NCI-H187 treated with DMSO at 0.1 percent for 48 hours (cell line): ENCODE measurements at regions not wholly inside any gene's neighbourhood (a gene's known extent, or its start where the extent isn't known, plus 50 kb on each side); places are given as distances from the start of the nearest gene placed in this dataset.
"Not testable (repeated sequence)": the region's sequence is repeated elsewhere in the genome, so short reads cannot be mapped to it uniquely, and the experiment has no call there.

Source experiments
- DNase-seq: peaks from one replicate; lab custom pipeline; 2025; lab: John Stamatoyannopoulos, UW

DNA sequence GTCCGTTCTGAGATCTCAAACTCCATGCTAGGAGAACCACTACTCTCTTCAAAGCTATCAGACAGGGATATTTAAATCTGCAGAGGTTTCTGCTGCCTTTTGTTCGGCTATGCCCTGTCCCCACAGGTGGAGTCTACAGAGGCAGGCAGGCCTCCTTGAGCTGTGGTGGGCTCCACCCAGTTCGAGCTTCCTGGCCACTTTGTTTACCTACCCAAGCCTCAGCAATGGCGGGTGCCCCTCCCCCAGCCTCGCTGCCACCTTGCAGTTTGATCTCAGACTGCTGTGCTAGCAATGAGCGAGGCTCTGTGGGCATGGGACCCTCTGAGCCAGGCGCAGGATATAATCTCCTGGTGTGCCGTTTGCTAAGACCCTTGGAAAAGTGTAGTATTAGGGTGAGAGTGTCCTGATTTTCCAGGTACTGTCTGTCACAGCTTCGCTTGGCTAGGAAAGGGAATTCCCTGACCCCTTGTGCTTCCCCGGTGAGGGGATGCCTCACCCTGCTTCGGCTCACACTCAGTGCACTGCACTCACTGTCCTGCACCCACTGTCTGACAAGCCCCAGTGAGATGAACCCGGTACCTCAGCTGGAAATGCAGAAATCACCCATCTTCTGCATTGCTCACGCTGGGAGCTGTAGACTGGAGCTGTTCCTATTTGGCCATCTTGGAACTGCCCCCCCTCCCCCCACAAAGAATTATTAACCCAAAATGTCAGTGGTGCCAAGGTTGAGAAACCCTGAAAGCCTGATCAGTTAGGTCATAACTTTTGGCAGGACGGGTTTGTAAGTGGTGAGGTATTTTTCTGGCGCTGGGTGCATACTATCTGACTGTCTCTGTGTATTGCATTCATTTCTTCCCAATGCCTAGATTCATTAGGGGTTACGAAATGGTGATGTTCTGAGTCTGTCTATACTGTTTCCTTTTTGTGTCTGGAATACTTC is 181.4 kb downstream of the TEX29 start:
- DNase-seq: not testable (repeated sequence)

DNA sequence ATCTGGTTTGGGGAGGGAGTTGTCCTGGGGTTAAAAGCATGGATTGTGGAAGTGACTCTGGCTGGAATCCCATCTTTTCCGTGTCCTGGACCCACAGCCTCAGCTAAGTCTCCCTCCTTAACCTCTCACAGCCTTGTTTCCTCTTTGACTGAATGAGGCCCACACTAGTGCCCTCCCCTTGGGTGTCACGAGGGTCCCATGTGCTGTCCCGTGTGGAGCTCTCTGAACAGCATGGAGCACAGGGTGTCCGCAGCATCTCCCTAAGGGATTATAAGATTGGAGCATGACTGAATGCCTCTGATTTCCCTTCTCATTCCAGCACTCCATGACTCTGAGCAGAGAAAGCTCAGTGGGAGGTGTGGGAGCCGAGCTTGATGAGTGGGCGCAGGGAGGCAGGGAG is 182.5 kb downstream of the TEX29 start:
- DNase-seq: no peak

DNA sequence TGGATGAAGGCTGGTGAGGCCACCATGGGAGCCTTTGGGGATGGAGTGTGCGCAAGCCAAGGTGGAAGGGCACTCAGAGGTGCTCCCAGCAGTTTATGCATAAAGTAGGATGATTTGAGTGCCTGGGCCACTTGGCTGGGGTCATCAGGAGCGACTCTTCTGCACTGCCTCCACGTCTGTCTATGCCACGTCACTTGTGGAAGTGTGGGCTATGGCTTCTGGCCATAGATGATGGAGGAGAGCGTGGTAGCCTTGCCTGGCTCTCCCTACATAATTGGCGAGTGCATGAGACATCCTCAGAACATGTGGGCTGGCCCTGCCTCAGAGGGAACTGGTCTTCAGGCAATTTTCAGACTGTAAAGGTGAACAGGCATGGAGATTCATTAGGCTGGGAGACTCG is 182.9 kb downstream of the TEX29 start:
- no peak for DNase-seq

DNA sequence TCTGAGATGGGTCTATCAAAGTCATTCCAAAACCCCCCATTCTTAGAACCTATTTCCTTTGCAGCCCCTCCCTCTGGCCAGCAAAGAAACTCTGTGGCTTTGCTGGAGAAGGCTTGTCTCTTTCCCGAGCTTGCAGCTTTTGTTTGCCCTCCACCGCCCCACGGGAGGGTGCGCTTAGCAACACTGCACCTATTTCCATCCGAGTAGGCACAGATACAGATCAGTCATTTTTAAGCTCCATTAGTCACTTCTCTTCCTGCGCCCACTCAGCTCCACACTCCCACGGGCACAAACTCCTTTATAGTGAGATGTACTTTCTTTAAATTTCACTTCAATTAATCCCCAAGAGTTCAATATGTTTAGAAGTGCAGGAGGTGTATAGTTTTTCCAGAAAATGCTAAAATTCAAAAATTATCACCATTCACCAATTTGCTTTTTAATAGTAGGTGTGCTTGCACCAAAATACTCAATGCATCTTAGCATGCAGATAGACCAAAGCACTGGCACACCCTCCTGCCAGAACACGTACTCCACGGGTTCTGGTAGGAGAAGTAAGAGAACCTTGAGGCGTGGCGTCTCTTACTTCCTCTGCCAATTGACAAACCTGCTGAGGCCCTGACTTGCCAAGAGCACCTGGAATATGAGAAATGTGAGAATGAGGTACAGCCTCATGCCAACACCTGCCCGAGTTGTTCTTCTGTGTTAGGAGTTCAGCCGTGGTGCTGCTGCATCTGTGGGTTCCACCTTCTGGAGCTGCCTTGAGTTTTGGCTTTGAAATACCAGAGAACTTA is 183.7 kb downstream of the TEX29 start:
- DNase-seq: no peak

DNA sequence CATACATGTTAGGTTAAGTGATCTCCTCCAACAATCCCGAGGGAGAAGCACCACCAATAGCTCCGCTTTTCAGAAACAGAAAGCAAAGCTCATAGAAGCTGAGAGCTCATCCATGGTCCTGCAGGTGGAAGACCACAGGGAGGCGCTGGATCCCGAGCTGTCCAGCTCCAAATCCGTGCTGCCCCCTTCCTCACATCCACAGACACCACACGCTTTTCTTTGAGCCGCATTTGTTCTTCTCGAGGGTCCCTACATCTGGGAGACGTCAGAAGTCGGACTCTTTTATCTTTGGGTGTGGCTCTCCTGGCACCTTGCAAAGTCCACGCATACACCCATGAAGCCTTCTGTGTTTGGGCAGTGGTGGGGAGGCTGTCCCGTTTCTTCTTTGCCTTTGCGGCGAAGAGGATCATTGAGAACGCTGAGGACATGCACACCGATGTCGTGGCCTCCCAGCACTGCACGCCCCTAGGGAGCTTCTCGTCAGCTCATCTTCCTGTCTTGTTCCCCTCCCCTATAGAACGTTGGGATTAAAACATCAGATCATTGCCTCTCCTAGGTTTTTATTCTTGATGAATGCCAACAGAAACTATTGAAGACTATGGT is 184.8 kb downstream of the TEX29 start:
- DNase-seq: no peak

DNA sequence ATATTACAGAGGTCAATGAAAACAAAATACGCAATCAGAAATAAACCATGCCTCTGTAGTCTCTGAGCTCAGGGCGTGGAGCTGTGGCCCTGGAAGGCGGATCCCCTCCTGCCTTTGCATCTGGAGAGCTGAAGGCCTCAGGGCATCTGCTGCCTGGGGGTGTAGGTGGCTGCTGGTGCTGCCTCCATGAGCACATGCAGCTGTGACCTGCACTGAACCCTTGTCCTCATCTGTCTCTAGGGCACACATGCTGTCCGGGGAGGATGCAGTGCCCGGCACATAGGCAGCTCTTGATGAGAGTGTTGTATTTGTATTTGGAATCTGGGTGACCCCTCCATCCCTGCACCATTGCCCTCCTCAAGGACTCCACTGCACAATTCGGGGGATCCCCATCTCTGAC is 185.7 kb downstream of the TEX29 start:
- no peak for DNase-seq

DNA sequence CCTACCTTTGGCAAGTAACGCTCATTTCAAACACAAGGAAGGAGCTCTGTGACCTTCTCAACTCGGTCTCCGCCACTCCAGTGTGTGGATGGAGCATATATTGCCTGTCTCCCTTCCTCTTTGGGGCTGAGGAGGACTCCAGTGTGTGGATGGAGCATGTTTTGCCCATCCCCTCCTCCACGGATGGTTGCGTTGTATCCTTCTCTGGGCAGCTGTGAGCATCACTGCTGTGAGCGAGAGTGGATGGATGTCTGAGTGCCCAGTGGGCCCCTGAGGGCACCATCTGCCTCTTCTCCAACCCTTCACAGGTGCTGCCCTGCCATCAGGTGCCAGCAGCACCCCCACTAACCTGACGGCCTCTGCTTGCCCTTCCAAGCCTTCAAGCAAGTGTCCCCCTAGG is 186.2 kb downstream of the TEX29 start:
- DNase-seq: no peak

DNA sequence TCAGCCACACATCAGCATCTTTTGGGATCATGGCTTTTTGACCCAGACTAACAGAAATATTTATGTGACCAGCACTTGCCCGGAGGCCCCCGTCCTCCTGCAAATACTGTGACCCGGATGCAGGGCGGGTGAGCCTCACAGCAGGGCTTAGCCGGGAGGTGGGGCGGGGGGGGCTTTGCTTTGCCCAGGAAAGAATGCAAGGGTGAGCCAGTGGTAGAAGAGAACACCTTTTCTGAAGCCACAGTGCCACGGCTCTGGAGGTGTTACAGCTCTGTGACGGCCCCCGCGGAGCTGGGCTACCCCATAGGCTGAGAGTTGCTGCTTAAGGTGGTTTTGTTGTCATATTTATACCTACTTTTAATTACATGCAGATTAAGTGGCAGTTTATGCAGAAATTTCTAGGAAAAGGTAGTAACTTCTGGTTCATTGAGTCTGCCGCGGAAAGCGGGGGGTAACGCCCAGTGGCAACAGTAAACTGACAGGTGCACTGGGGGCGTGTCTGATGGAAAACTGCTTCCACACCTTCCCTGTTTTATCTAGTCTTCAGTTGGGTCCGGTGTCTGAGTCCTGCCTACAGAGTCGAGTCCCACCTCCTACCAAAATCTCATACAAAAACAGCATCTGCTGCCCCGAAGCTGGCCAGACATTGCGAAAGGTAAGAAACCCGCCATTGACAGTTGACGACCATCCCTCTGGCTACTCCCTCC is 187.9 kb downstream of the TEX29 start:
- DNase-seq: no peak

DNA sequence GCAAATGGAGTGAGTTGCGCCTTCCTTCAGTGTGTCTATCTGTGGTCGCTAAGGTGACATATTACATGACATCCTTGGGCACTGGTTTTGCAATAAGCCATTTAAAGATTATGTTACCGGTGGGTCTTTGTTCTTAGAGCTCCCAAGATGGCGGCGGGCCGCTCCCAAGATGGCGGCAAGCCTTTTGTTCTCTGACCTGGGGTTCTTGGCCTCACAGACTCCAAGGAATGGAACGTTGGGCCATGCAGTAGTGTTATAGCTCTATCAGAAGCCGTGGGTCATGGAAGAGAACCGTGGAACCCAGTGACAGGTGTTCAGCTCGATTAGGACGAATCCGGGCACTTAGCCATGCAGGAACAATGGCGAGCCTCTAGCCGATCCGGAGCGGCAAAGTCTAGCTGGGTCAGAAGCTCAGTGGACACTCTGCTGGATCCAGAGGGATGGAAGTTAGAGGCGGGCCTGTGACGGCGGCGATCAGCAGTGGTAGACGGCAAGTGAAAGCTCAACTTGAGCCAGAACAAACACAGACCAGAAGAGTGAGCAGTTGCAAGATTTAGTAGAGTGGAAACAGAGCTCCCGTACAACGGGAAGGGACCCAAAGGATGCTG is 188.6 kb downstream of the TEX29 start:
- DNase-seq: no peak

DNA sequence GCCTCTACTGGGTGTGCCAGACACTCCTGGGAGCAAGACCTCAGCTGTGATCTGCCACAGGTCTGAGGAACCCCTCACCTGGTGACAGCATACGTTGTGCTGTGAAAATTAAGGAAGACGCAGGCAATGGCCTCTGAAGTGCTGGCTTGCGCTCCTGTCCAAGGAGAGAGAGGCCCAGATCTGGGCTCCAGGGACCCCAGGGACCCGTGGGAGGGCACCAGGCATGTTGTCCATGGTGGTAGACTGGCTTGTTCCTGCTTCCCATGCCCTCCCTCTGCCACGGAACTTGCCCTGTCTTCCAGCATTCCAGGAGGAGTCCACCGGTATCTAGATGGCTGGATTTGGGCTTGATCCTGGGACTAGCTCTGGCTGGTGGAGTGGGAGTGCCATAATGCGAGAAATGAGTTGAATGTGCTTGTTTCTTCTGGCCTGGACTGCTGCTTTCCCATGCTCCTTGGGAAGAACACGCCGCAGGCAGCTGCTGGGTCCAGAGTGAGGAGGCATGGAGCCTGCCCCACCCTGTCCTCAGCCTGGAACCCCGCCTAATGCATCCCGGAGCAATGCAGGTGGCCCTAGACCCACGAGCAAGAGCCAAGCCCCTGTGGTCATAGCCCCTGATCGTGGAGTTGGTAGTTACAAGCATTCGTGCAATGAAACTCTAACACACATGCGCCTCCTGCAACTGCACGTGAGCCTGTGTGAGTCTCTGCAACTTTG is 190.2 kb downstream of the TEX29 start:
- no peak for DNase-seq

DNA sequence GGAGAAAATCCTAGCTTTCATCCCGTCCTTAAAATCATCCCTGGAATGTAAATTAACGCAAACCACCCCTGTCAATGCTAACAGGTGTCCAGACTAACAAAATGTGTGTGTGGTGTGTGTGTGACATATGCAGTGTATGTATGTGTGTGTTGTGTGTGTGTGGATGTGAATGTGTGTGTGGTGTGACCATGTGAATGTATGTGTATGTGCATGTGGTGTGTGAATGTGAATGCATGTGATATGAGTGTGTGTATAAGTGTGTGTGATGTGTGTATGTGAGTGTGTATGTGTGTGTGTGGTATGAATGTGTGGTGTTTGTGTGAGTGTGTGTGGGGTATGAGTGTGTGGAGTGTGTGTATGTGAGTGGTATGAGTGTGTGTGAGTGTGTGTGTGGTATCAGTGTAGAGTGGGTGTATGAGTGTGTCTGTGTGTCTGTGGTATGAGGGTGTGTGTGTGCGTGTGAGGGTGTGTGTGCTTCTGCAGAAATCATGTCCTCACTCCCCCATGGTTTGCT is 190.8 kb downstream of the TEX29 start:
- DNase-seq: no peak

DNA sequence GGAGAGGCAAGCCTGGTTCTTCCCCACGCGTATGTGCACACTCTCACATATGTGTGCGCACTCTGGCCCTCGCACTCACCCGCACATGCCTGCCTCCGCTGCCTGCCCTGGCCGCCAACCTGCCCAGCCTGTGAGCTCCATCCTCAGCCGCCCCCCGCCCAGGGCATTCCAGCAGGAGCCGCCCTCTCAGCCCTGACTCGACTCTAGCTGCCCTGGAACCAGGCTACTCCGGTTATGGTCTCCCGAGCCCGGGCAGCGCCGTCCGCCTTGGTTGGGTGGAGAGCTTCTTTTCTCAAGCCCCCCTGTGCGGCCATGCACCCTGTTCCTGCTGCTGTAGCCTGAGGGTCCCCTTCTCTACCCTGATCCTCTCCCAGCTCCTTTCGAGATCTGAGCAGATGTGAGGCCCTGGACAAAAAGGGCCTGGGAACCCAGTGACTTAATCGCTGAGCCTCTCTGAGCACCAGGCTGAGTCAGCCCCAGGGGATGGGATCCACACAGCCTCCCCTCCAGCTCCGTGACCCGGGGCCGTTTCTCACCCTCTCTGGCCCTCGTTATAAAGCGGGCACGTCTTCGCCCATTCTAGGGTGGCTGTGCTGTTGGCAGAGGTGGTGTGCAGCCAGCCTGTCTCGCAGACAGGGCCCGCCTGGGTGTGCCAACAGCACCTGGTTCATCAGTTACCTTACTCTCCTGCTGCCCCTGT is 191.5 kb downstream of the TEX29 start:
- no peak for DNase-seq

DNA sequence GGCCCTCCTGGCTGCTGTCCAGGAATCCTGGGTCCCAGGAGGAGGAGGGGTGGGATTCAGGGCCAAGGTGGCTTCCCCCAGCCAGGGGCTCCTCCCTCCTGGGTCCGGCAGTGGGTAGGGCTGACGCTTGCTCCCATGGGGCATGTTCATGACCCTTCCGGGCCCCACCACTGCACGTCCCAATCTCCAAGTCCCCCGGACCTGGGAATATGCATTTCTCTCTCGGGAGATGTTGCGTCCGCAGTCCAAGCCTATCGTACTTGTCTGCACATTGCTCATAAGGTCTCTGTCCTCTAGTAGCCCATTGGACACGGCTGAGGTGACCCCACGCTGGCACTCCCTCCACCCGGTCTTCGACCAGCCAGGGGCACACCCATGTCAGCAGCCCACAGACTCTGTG is 192.3 kb downstream of the TEX29 start:
- no peak for DNase-seq

DNA sequence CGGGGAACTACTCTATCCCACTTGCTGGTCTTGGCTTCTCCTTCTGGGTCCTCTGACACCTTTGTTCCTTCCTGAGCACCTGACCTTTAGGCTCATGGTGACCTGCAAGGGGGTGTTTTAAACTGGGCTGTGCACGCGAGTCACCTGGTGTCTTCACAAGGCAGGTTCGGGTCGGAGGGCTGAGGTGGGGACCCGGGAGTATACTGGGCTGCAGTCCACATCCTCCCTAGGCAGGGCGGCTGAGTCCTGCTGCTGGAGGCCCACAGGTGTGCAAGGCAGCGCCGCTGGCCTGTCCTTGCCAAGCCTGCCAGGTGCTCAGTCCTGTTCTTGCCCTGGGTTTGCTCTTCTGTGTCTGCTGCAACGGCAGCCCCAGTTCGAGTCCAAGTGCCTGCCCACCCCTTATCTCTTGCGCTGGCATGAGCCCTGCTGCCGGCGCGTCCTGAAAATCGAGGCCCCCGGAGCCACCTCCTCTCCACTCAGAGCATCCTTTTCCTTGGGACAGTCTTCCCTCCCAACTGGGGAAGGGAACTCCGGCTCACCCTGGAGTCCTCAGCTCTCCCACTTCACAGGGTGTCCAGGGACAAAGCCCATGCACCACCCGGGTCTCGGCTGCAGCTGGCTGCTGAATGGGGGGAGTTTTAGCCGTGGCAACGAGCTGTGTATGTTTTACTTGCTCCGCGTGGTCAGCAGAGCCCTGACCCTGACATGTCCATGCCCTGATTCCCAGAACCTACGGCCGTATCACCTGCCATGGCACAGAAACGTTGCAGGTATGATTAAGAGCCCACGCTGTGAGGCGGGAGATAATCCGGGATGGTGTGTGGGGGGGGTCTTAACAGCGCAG is 193.5 kb downstream of the TEX29 start:
- DNase-seq: no peak

DNA sequence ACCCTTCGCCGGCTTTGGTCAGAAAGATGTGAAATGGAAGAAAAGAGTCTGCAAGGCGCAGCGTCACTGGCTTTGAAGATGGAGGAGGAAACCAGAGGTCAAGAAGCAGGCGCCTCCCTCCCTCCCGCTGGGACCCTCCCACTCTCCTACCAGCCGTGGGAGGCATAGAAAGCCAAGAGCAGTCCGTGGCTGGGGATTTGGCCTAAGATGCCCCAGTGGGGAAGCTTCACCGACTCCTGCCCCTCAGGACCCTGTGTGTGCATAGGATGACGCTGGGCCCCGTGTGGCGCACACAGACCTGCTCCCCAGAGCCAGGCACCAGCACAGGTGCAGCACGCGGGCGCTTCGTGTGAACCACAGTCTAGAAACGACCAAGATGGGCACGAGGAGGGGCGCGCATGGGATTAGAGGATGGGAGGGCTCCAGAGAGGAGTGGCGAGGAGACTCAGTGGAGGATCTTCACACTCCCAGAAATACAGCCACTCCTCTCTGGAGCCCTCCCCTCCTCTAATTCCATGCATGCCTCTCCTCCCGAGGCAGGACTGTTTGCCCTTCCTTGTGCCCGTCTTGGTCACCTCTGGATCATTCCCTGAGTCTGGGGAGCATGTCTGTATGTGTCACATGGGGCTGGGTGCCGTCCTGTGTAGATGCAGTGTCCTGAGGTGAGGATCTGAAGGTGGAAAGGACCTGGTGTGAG is 194.3 kb downstream of the TEX29 start:
- no peak for DNase-seq

DNA sequence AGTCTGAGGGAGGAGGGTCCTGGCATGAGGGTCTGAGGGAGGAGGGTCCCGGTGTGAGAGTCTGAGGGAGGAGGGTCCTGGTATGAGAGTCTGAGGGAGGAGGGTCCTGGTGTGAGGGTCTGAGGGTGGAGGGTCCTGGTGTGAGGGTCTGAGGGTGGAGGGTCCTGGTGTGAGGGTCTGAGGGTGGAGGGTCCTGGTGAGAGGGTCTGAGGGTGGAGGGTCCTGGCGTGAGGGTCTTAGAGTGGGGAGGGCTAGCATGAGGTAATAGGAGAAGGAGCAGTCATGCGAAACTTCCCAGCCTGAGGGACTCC is 194.8 kb downstream of the TEX29 start:
- no peak for DNase-seq

DNA sequence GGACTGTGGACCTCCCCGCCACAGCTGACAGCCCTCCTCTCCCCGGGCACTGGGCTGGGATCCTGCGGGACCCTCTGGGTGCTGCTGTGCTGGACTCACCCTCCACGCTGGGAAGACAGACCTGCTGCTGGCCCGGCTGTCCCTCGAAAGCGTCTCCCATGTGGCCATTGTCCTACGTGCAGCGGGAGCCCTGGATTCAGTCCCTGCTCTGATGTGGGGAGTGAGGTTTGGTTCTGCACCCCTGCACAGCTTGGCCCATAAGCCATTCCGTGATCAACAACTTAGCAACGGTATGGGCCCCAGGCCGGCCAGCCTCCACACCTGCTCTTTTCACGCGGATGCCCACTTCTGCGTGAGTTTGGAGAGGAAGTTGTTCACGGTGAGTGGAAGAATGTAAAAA is 195.2 kb downstream of the TEX29 start:
- DNase-seq: no peak

DNA sequence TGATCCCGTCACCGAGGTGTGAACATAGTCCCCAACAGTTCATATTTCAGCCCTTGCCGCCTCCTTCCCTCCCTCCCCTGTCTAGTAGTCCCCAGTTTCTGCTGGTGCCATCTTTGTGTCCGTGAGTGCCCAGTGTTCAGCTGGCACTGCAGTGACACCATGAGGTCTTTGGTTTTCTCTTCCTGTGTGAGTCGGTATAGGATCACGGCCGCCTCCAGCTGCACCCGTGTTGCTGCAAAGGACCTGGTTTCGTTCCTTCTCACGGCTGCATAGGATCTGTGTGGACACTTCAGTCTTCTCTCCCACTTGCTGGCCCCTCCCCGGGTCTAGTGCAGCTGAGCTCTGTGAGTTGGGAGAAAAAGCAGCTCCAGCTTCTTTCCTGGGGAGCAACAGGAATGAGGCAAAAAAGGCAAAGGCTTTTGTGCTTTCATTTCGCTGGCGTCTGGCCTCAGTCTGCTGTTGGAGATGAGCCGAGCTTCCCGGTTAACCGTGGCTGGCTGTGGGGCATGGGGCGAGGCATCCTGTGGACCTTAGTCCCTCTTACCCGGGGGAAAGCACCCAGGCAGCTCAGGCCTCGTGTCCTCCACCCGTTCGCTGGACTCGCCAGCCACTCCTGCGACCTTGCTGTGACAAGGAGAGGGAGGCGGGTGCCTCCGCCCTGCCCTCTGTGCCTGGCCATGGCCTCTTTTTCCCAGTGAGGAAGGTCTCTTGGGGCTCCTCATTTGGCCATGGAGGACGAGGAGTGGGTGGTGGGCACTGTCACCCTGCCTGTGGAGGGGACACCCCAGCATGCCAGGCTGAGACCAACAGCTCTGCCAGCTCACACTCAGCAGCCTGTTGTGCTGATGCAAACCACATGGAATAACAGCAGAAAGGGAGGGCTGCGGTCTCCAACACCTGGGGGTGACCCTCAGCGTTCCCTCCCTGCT is 196.5 kb downstream of the TEX29 start:
- no peak for DNase-seq
